ENCODE measurements at regions not wholly inside any gene's neighbourhood (a gene's known extent, or its start where the extent isn't known, plus 50 kb on each side); places are given as distances from the start of the nearest gene placed in this dataset.

- no peak for ATAC-seq
- H3K9me3 Mint-ChIP-seq: peaks cover 25% of the 10 kb centered on the region
- no peak overlapping the region for H3K4me3 Mint-ChIP-seq
Observed at GRCh38 chr6:104434519-104434918, 425.2 kb downstream of the HACE1 start.

GRCh38 chr6:104431096-104431495 is 428.6 kb downstream of the HACE1 start:
- H3K36me3 Mint-ChIP-seq: peaks cover 5% of the 10 kb centered on the region
- no peaks in the 10 kb centered on the region for H3K4me1 Mint-ChIP-seq (ENCODE audit: low read depth in 2 of 2)
- H3K9me3 Mint-ChIP-seq: peaks cover 30% of the 10 kb centered on the region
- DNase-seq (ENCODE audit: low spot score) (no peak), ATAC-seq (no peak)
- H3K27me3 Mint-ChIP-seq: no peaks in the 10 kb centered on the region
- no peak overlapping the region for H3K4me3 Mint-ChIP-seq
- H3K27ac Mint-ChIP-seq: no peak overlapping the region

More at GRCh38 chr6:104434519-104434918, 425.2 kb downstream of the HACE1 start:
- no peaks in the 10 kb centered on the region for H3K4me1 Mint-ChIP-seq (ENCODE audit: low read depth in 2 of 2)
- peaks cover 3% of the 10 kb centered on the region for H3K36me3 Mint-ChIP-seq
- H3K27me3 Mint-ChIP-seq: no peaks in the 10 kb centered on the region
- no peak overlapping the region for H3K27ac Mint-ChIP-seq
- DNase-seq (ENCODE audit: low spot score): no peak

- H3K27me3 Mint-ChIP-seq: no peaks in the 10 kb centered on the region
- DNase-seq (ENCODE audit: low spot score): no peak
- H3K36me3 Mint-ChIP-seq: peaks cover 8% of the 10 kb centered on the region
- peaks cover 35% of the 10 kb centered on the region for H3K9me3 Mint-ChIP-seq
- ATAC-seq: no peak
- no peak overlapping the region for H3K27ac Mint-ChIP-seq
- H3K4me1 Mint-ChIP-seq (ENCODE audit: low read depth in 2 of 2): no peaks in the 10 kb centered on the region
- no peak overlapping the region for H3K4me3 Mint-ChIP-seq
Observed at GRCh38 chr6:104428184-104428583, 431.5 kb downstream of the HACE1 start.

GRCh38 chr6:104423691-104424090 is 436.0 kb downstream of the HACE1 start:
- ATAC-seq (no peak), DNase-seq (ENCODE audit: low spot score) (no peak)
- no peak overlapping the region for H3K4me3 Mint-ChIP-seq
- peaks cover 34% of the 10 kb centered on the region for H3K9me3 Mint-ChIP-seq
- no peaks in the 10 kb centered on the region for H3K4me1 Mint-ChIP-seq (ENCODE audit: low read depth in 2 of 2)
- no peaks in the 10 kb centered on the region for H3K27me3 Mint-ChIP-seq
- H3K27ac Mint-ChIP-seq: no peak overlapping the region
- H3K36me3 Mint-ChIP-seq: peaks cover 9% of the 10 kb centered on the region

- H3K9me3 Mint-ChIP-seq: peaks cover 33% of the 10 kb centered on the region
- H3K4me3 Mint-ChIP-seq: no peak overlapping the region
- H3K27me3 Mint-ChIP-seq: no peaks in the 10 kb centered on the region
- H3K36me3 Mint-ChIP-seq: peaks cover 9% of the 10 kb centered on the region
- H3K27ac Mint-ChIP-seq: no peak overlapping the region
- no peaks in the 10 kb centered on the region for H3K4me1 Mint-ChIP-seq (ENCODE audit: low read depth in 2 of 2)
- no peak for ATAC-seq
- no peak for DNase-seq (ENCODE audit: low spot score)
Observed at GRCh38 chr6:104421650-104422049, 438.1 kb downstream of the HACE1 start.

- Mint-ChIP-seq H3K36me3 (peaks cover 9% of the 10 kb centered on the region), H3K9me3 (peaks cover 22% of the 10 kb centered on the region), H3K4me3 (no peak overlapping the region), H3K4me1 (ENCODE audit: low read depth in 2 of 2) (no peaks in the 10 kb centered on the region), H3K27ac (no peak overlapping the region), H3K27me3 (no peaks in the 10 kb centered on the region)
- no peak for ATAC-seq
- no peak for DNase-seq (ENCODE audit: low spot score)
Observed at GRCh38 chr6:104418839-104419238, 440.9 kb downstream of the HACE1 start.

- no peak overlapping the region for H3K27ac Mint-ChIP-seq
- H3K4me1 Mint-ChIP-seq (ENCODE audit: low read depth in 2 of 2): no peaks in the 10 kb centered on the region
- no peak overlapping the region for H3K4me3 Mint-ChIP-seq
- ATAC-seq (no peak), DNase-seq (ENCODE audit: low spot score) (no peak)
- H3K27me3 Mint-ChIP-seq: no peaks in the 10 kb centered on the region
- H3K36me3 Mint-ChIP-seq: peaks cover 6% of the 10 kb centered on the region
- peaks cover 20% of the 10 kb centered on the region for H3K9me3 Mint-ChIP-seq
Observed at GRCh38 chr6:104418125-104418524, 441.6 kb downstream of the HACE1 start.

GRCh38 chr6:104414723-104415122 is 445.0 kb downstream of the HACE1 start:
- Mint-ChIP-seq H3K36me3 (no peaks in the 10 kb centered on the region), H3K4me3 (no peak overlapping the region), H3K27me3 (no peaks in the 10 kb centered on the region), H3K9me3 (peaks cover 5% of the 10 kb centered on the region), H3K27ac (no peak overlapping the region), H3K4me1 (ENCODE audit: low read depth in 2 of 2) (no peaks in the 10 kb centered on the region)
- no peak for DNase-seq (ENCODE audit: low spot score)
- no peak for ATAC-seq

- Mint-ChIP-seq H3K27ac (no peak overlapping the region), H3K4me3 (no peak overlapping the region), H3K4me1 (ENCODE audit: low read depth in 2 of 2) (no peaks in the 10 kb centered on the region), H3K9me3 (peaks cover 5% of the 10 kb centered on the region), H3K27me3 (no peaks in the 10 kb centered on the region), H3K36me3 (no peaks in the 10 kb centered on the region)
- DNase-seq (ENCODE audit: low spot score): no peak
- ATAC-seq: no peak
Observed at GRCh38 chr6:104413767-104414166, 446.0 kb downstream of the HACE1 start.

GRCh38 chr6:104411302-104411701 is 448.4 kb downstream of the HACE1 start:
- Mint-ChIP-seq H3K4me3 (no peak overlapping the region), H3K36me3 (no peaks in the 10 kb centered on the region), H3K27me3 (no peaks in the 10 kb centered on the region), H3K27ac (no peak overlapping the region), H3K4me1 (ENCODE audit: low read depth in 2 of 2) (no peaks in the 10 kb centered on the region), H3K9me3 (no peaks in the 10 kb centered on the region)
- ATAC-seq (no peak), DNase-seq (ENCODE audit: low spot score) (no peak)

GRCh38 chr6:104409913-104410312 is 449.8 kb downstream of the HACE1 start:
- Mint-ChIP-seq H3K36me3 (no peaks in the 10 kb centered on the region), H3K27ac (no peak overlapping the region), H3K4me1 (ENCODE audit: low read depth in 2 of 2) (no peaks in the 10 kb centered on the region), H3K27me3 (no peaks in the 10 kb centered on the region), H3K9me3 (no peaks in the 10 kb centered on the region), H3K4me3 (no peak overlapping the region)
- DNase-seq (ENCODE audit: low spot score) (no peak), ATAC-seq (no peak)

- Mint-ChIP-seq H3K27me3 (no peaks in the 10 kb centered on the region), H3K9me3 (no peaks in the 10 kb centered on the region), H3K4me3 (no peak overlapping the region), H3K4me1 (ENCODE audit: low read depth in 2 of 2) (no peaks in the 10 kb centered on the region), H3K36me3 (no peaks in the 10 kb centered on the region), H3K27ac (no peak overlapping the region)
- ATAC-seq: no peak
- DNase-seq (ENCODE audit: low spot score): no peak
Observed at GRCh38 chr6:104407957-104408356, 451.8 kb downstream of the HACE1 start.

GRCh38 chr6:104404377-104404776 is 455.3 kb downstream of the HACE1 start:
- no peaks in the 10 kb centered on the region for H3K27me3 Mint-ChIP-seq
- H3K4me1 Mint-ChIP-seq (ENCODE audit: low read depth in 2 of 2): no peaks in the 10 kb centered on the region
- no peak for DNase-seq (ENCODE audit: low spot score)
- H3K36me3 Mint-ChIP-seq: no peaks in the 10 kb centered on the region
- H3K9me3 Mint-ChIP-seq: peaks cover 3% of the 10 kb centered on the region
- H3K4me3 Mint-ChIP-seq: no peak overlapping the region
- H3K27ac Mint-ChIP-seq: no peak overlapping the region
- no peak for ATAC-seq

GRCh38 chr6:104402572-104402971 is 457.1 kb downstream of the HACE1 start:
- DNase-seq (ENCODE audit: low spot score) (no peak), ATAC-seq (no peak)
- H3K4me1 Mint-ChIP-seq (ENCODE audit: low read depth in 2 of 2): no peaks in the 10 kb centered on the region
- H3K4me3 Mint-ChIP-seq: no peak overlapping the region
- H3K9me3 Mint-ChIP-seq: peaks cover 3% of the 10 kb centered on the region
- H3K27me3 Mint-ChIP-seq: no peaks in the 10 kb centered on the region
- no peak overlapping the region for H3K27ac Mint-ChIP-seq
- no peaks in the 10 kb centered on the region for H3K36me3 Mint-ChIP-seq

- ATAC-seq (no peak), DNase-seq (ENCODE audit: low spot score) (no peak)
- Mint-ChIP-seq H3K36me3 (no peaks in the 10 kb centered on the region), H3K27me3 (no peaks in the 10 kb centered on the region), H3K4me3 (no peak overlapping the region), H3K9me3 (peaks cover 3% of the 10 kb centered on the region), H3K4me1 (ENCODE audit: low read depth in 2 of 2) (no peaks in the 10 kb centered on the region), H3K27ac (no peak overlapping the region)
Observed at GRCh38 chr6:104401926-104402325, 457.8 kb downstream of the HACE1 start.

Measured in natural killer cell treated with Interleukin-12 subunit alpha and Interleukin-12 subunit beta and Interleukin-15 and Interleukin-18, amount 100 ng/mL, for 72 hours (primary cell).